Astrocyte (in vitro differentiated cells and primary cell): ENCODE measurements at regions not wholly inside any gene's neighbourhood (a gene's known extent, or its start where the extent isn't known, plus 50 kb on each side); places are given as distances from the start of the nearest gene placed in this dataset.

Experiments used
- DNase-seq: peaks from one replicate; pipeline ENCODE4 v3.0.0-alpha.2; 2010; ENCODE audit warnings: low read depth
- FAIRE-seq: peaks from 2 replicates; lab custom pipeline; 2011; peaks lifted over from hg19 to GRCh38; lab: Jason Lieb, UNC
- H2AFZ ChIP-seq: 2 replicates; pipeline ENCODE4 v1.6.0; 2012; ENCODE audit warnings: low read depth, low read length, inconsistent platforms
- H3K27ac ChIP-seq: 2 replicates; pipeline ENCODE4 v1.5.1; 2011; ENCODE audit warnings: low read depth, low read length, inconsistent platforms
- H3K27me3 ChIP-seq: 2 replicates; pipeline ENCODE4 v1.6.0; 2011; ENCODE audit warnings: low read length, inconsistent platforms; ENCODE audit not compliant: insufficient read depth
- H3K36me3 ChIP-seq: 2 replicates; pipeline ENCODE4 v1.5.1; 2011; ENCODE audit warnings: low read length, inconsistent platforms; ENCODE audit not compliant: insufficient read depth
- H3K4me1 ChIP-seq: 2 replicates; pipeline ENCODE4 v1.5.1; 2011; ENCODE audit warnings: low read length, inconsistent platforms; ENCODE audit not compliant: insufficient read depth
- H3K4me2 ChIP-seq: 2 replicates; pipeline ENCODE4 v1.6.0; 2012; ENCODE audit warnings: low read length, inconsistent platforms
- H3K4me3 ChIP-seq: 2 replicates; pipeline ENCODE4 v1.5.1; 2011; ENCODE audit warnings: low read depth, mild to moderate bottlenecking, low read length, inconsistent platforms; ENCODE audit not compliant: insufficient read depth
- H3K79me2 ChIP-seq: 2 replicates; pipeline ENCODE4 v1.6.0; 2012; ENCODE audit warnings: mild to moderate bottlenecking, low read length, inconsistent platforms; ENCODE audit not compliant: insufficient read depth
- H3K9ac ChIP-seq: 2 replicates; pipeline ENCODE4 v1.6.0; 2012; ENCODE audit warnings: mild to moderate bottlenecking, low read length, inconsistent platforms
- H3K9me3 ChIP-seq: 2 replicates; pipeline ENCODE4 v1.5.1; 2012; ENCODE audit warnings: low read depth, mild to moderate bottlenecking, low read length, inconsistent platforms; ENCODE audit not compliant: insufficient read depth
- H4K20me1 ChIP-seq: 2 replicates; pipeline ENCODE4 v1.6.0; 2012; ENCODE audit warnings: low read length, inconsistent platforms; ENCODE audit not compliant: insufficient read depth
- H3K27ac Mint-ChIP-seq: one replicate; pipeline ENCODE4 v1.8.0; 2021; ENCODE audit warnings: mild to moderate bottlenecking, mixed read lengths; ENCODE audit not compliant: unreplicated experiment
- H3K27me3 Mint-ChIP-seq: one replicate; pipeline ENCODE4 v1.8.0; 2021; ENCODE audit warnings: low read depth, mixed read lengths; ENCODE audit not compliant: unreplicated experiment
- H3K36me3 Mint-ChIP-seq: one replicate; pipeline ENCODE4 v1.8.0; 2021; ENCODE audit warnings: low read depth, mixed read lengths; ENCODE audit not compliant: unreplicated experiment
- H3K4me1 Mint-ChIP-seq: one replicate; pipeline ENCODE4 v1.8.0; 2021; ENCODE audit warnings: low read depth, mixed read lengths; ENCODE audit not compliant: unreplicated experiment
- H3K4me3 Mint-ChIP-seq: one replicate; pipeline ENCODE4 v1.8.0; 2021; ENCODE audit warnings: mild to moderate bottlenecking, moderate library complexity, mixed read lengths; ENCODE audit not compliant: unreplicated experiment
- H3K9me3 Mint-ChIP-seq: one replicate; pipeline ENCODE4 v1.8.0; 2021; ENCODE audit warnings: mild to moderate bottlenecking, mixed read lengths; ENCODE audit not compliant: unreplicated experiment
- CTCF ChIP-seq: IDR thresholded peaks from 2 replicates; pipeline ENCODE4 v1.5.1; 2011; ENCODE audit warnings: low read depth, mild to moderate bottlenecking, inconsistent platforms, low read length, moderate library complexity; ENCODE audit not compliant: insufficient read depth
- EZH2 ChIP-seq: IDR thresholded peaks from 2 replicates; pipeline ENCODE4 v1.6.1; 2012; ENCODE audit warnings: mild to moderate bottlenecking, low read length, inconsistent platforms; ENCODE audit not compliant: insufficient read depth

- peaks cover 2% of the 10 kb centered on the region for H3K9me3 Mint-ChIP-seq
- Histone ChIP-seq H3K4me1 (no peaks in the 10 kb centered on the region), H2AFZ (no peak overlapping the region), H3K27ac (no peak overlapping the region), H3K9ac (no peak overlapping the region), H3K36me3 (no peaks in the 10 kb centered on the region), H4K20me1 (no peaks in the 10 kb centered on the region), H3K79me2 (no peaks in the 10 kb centered on the region), H3K4me2 (no peak overlapping the region), H3K4me3 (no peak overlapping the region), H3K27me3 (no peaks in the 10 kb centered on the region), H3K9me3 (peaks cover 12% of the 10 kb centered on the region)
- H3K27me3 Mint-ChIP-seq: peaks cover 9% of the 10 kb centered on the region
- no peaks in the 10 kb centered on the region for H3K36me3 Mint-ChIP-seq
- no peaks in the 10 kb centered on the region for H3K4me1 Mint-ChIP-seq
- no peak overlapping the region for H3K27ac Mint-ChIP-seq
- FAIRE-seq (no peak), DNase-seq (no peak)
- TF ChIP-seq CTCF (no peak), EZH2 (no peak)
- no peak overlapping the region for H3K4me3 Mint-ChIP-seq
These were observed 280.4 kb upstream of the TCERG1L start for GRCh38 chr10:131591936-131592335.

- peaks cover 3% of the 10 kb centered on the region for H3K9me3 ChIP-seq
- no peaks in the 10 kb centered on the region for H3K36me3 Mint-ChIP-seq
- DNase-seq (no peak), FAIRE-seq (no peak)
- peaks cover 2% of the 10 kb centered on the region for H3K9me3 Mint-ChIP-seq
- no peak overlapping the region for H3K4me3 Mint-ChIP-seq
- H3K27ac ChIP-seq: no peak overlapping the region
- no peak overlapping the region for H3K4me3 ChIP-seq
- no peak overlapping the region for H3K4me2 ChIP-seq
- H3K79me2 ChIP-seq: no peaks in the 10 kb centered on the region
- no peaks in the 10 kb centered on the region for H3K4me1 ChIP-seq
- H3K27me3 ChIP-seq: no peaks in the 10 kb centered on the region
- no peak overlapping the region for H3K27ac Mint-ChIP-seq
- no peaks in the 10 kb centered on the region for H3K36me3 ChIP-seq
- no peak overlapping the region for H3K9ac ChIP-seq
- H3K4me1 Mint-ChIP-seq: no peaks in the 10 kb centered on the region
- no peak for TF ChIP-seq EZH2
- no peak for TF ChIP-seq CTCF
- H3K27me3 Mint-ChIP-seq: peaks cover 3% of the 10 kb centered on the region
- H4K20me1 ChIP-seq: no peaks in the 10 kb centered on the region
- no peak overlapping the region for H2AFZ ChIP-seq
These were observed 291.6 kb upstream of the PPP2R2D start for GRCh38 chr10:131609176-131609575.

GRCh38 chr10:131615150-131615549 lies 285.7 kb upstream of the PPP2R2D start:
- no peak overlapping the region for H3K4me2 ChIP-seq
- H3K36me3 ChIP-seq: no peaks in the 10 kb centered on the region
- no peak overlapping the region for H2AFZ ChIP-seq
- H3K9ac ChIP-seq: no peak overlapping the region
- Mint-ChIP-seq H3K36me3 (no peaks in the 10 kb centered on the region), H3K4me1 (no peaks in the 10 kb centered on the region), H3K27me3 (peaks cover 3% of the 10 kb centered on the region), H3K27ac (no peak overlapping the region), H3K4me3 (no peak overlapping the region), H3K9me3 (peaks cover 5% of the 10 kb centered on the region)
- DNase-seq (no peak), FAIRE-seq (no peak)
- no peak overlapping the region for H3K4me3 ChIP-seq
- H3K27me3 ChIP-seq: no peaks in the 10 kb centered on the region
- no peaks in the 10 kb centered on the region for H4K20me1 ChIP-seq
- H3K4me1 ChIP-seq: no peaks in the 10 kb centered on the region
- H3K9me3 ChIP-seq: peaks cover 10% of the 10 kb centered on the region
- no peak overlapping the region for H3K27ac ChIP-seq
- no peaks in the 10 kb centered on the region for H3K79me2 ChIP-seq
- TF ChIP-seq EZH2: no peak
- no peak for TF ChIP-seq CTCF
